ENCODE measurements at regions not wholly inside any gene's neighbourhood (a gene's known extent, or its start where the extent isn't known, plus 50 kb on each side); places are given as distances from the start of the nearest gene placed in this dataset.

GRCh38 chr4:24702281-24702680 is 93.1 kb upstream of the SOD3 start:
- ATAC-seq, result no peak
- intact Hi-C loops (cut with DNase I), result no loop called here
- no peak for DNase-seq (ENCODE audit: missing footprints)

- DNase-seq (ENCODE audit: missing footprints) (no peak), ATAC-seq (no peak)
- intact Hi-C loops (cut with DNase I), result no loop called here
These were observed 92.1 kb upstream of the SOD3 start for GRCh38 chr4:24703298-24703697.

- intact Hi-C loops (cut with DNase I), result no loop called here
- DNase-seq (ENCODE audit: missing footprints) (no peak), ATAC-seq (no peak)
These were observed 91.2 kb upstream of the SOD3 start for GRCh38 chr4:24704149-24704548.

- DNase-seq (ENCODE audit: missing footprints) (no peak), ATAC-seq (no peak)
- intact Hi-C loops (cut with DNase I), result no loop called here
These were observed 90.2 kb upstream of the SOD3 start for GRCh38 chr4:24705016-24705753.

GRCh38 chr4:24713604-24714003 is 81.8 kb upstream of the SOD3 start:
- no peak for ATAC-seq
- intact Hi-C loops (cut with DNase I), result no loop called here
- no peak for DNase-seq (ENCODE audit: missing footprints)

- intact Hi-C loops (cut with DNase I), result no loop called here
- ATAC-seq, result no peak
- DNase-seq (ENCODE audit: missing footprints), result no peak
These were observed 75.8 kb upstream of the SOD3 start for GRCh38 chr4:24719615-24720014.

- ATAC-seq (peak; percentile 20), DNase-seq (ENCODE audit: missing footprints) (no peak)
- intact Hi-C loops (cut with DNase I), result no loop called here
These were observed 74.9 kb upstream of the SOD3 start for GRCh38 chr4:24720436-24720835.

GRCh38 chr4:24720979-24721378 is 74.4 kb upstream of the SOD3 start:
- ATAC-seq (no peak), DNase-seq (ENCODE audit: missing footprints) (no peak)
- intact Hi-C loops (cut with DNase I), result no loop called here

- ATAC-seq, result no peak
- intact Hi-C loops (cut with DNase I), result no loop called here
These were observed 73.3 kb upstream of the SOD3 start for GRCh38 chr4:24722026-24722568.

GRCh38 chr4:24727390-24728224 is 67.8 kb upstream of the SOD3 start:
- no peak for ATAC-seq
- DNase-seq (ENCODE audit: missing footprints), result no peak
- intact Hi-C loops (cut with DNase I), result no loop called here

More at GRCh38 chr4:24722026-24722568, 73.3 kb upstream of the SOD3 start:
- no peak for DNase-seq (ENCODE audit: missing footprints)

- ATAC-seq, result no peak
- DNase-seq (ENCODE audit: missing footprints), result no peak
- intact Hi-C loops (cut with DNase I), result no loop called here
These were observed 66.1 kb upstream of the SOD3 start for GRCh38 chr4:24729119-24729730.

- intact Hi-C loops (cut with DNase I), result no loop called here
- DNase-seq (ENCODE audit: missing footprints) (peak; percentile 83), ATAC-seq (peak; percentile 88)
These were observed 64.9 kb upstream of the SOD3 start for GRCh38 chr4:24730256-24731001.

- intact Hi-C loops (cut with DNase I), result no loop called here
- DNase-seq (ENCODE audit: missing footprints) (no peak), ATAC-seq (no peak)
These were observed 63.9 kb upstream of the SOD3 start for GRCh38 chr4:24731448-24731847.

GRCh38 chr4:24734511-24734910 is 60.9 kb upstream of the SOD3 start:
- DNase-seq (ENCODE audit: missing footprints) (no peak), ATAC-seq (no peak)
- intact Hi-C loops (cut with DNase I), result no loop called here

- intact Hi-C loops (cut with DNase I), result no loop called here
- DNase-seq (ENCODE audit: missing footprints) (no peak), ATAC-seq (no peak)
These were observed 59.3 kb upstream of the SOD3 start for GRCh38 chr4:24736066-24736465.

GRCh38 chr4:24741910-24742309 is 53.5 kb upstream of the SOD3 start:
- ATAC-seq (no peak), DNase-seq (ENCODE audit: missing footprints) (no peak)
- intact Hi-C loops (cut with DNase I), result no loop called here

GRCh38 chr4:24742335-24742734 is 53.0 kb upstream of the SOD3 start:
- ATAC-seq (no peak), DNase-seq (ENCODE audit: missing footprints) (no peak)
- intact Hi-C loops (cut with DNase I), result no loop called here

- no peak for ATAC-seq
- intact Hi-C loops (cut with DNase I), result no loop called here
- no peak for DNase-seq (ENCODE audit: missing footprints)
These were observed 52.6 kb upstream of the SOD3 start for GRCh38 chr4:24742773-24743172.

- ATAC-seq, result no peak
- DNase-seq (ENCODE audit: missing footprints), result no peak
- intact Hi-C loops (cut with DNase I), result no loop called here
These were observed 52.2 kb upstream of the SOD3 start for GRCh38 chr4:24743206-24743605.

All from Right ventricle myocardium inferior (tissue), 1 donor.